Effector CD8-positive, alpha-beta T cell (primary cell): ENCODE measurements at regions not wholly inside any gene's neighbourhood (a gene's known extent, or its start where the extent isn't known, plus 50 kb on each side); places are given as distances from the start of the nearest gene placed in this dataset.

Experiments
- DNase-seq: peaks from one replicate; lab custom pipeline; 2025; lab: John Stamatoyannopoulos, UW

DNA sequence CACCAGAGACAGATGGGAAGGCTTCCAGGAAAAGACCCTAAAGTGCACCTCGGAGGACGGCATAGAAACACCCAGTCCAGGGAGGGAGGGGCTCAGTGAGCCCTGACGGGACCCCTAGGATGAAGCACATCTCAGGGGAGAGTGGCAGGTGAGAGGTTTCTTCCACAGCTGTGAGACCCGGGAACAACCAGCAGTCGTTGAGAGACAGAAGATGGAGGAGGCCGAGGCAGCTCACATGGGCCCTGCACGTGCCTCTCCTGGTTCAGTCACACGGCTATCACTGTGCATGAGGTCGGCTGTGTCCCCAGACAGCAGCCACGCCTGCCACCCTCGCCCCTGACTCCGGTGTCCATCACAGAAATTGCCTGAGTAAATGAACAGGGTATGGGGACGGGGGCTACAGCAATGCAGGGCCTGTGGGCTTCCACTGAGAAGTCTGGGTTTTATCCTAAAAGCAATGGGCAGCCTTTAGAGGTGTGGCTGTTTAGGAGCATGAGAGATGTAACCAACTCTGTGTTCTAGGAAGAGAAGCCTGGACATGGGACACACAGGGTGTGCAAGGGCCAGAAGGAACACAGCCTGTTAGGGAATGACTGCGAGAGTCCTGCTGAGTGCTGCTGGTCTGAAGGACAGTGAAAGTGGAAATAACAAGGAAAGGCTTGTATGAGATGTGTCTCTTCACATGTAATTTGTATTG is 102.0 kb downstream of the TMEM18 start:
- no peak for DNase-seq

DNA sequence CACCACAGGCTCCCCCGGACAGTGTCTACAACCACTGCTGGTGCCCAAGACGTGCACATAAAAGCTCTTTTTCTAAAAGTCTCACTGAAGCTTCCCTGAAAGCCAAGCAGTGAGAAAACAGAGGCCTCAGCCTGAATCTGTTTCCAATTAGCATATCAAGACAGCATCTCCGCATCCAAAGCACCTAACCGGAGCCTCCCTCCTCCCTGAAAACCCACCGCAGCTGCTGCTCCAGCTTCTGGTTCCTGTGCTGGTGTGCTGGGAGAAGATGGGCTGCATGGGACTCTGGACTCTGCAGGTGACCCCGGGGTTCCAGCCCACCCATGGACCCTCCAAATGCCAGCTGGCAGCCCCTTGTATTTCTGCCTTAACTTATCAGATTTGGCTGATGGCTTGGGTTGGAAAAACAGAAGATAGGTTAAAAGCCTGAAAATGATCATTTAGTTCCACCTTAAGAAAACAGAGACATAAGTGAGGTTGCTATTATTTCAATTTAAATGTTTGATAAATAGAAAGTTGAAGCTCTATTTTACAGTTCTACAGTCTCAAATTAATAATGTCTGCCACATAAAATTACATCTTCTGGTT is 103.3 kb downstream of the TMEM18 start:
- DNase-seq, result no peak

DNA sequence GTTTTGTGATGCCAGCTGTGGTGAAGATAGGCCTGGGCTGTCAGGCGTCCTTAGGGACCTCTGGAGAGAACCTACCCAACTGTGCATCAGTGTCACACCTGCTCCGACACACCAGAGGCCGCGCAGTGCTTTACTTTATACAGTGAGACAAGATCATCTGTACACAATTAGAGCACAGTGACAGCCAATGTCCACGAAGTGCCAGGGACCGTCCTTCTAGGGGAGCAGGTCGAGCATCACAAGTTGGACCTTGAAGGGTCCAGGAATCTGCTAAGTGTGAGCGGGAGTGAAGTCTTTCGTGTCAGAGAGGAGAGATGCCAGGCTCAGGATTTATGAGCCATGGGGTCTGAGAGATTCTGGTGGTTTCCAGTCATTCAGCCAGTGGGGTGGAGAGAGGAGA is 104.2 kb downstream of the TMEM18 start:
- DNase-seq, result no peak

DNA sequence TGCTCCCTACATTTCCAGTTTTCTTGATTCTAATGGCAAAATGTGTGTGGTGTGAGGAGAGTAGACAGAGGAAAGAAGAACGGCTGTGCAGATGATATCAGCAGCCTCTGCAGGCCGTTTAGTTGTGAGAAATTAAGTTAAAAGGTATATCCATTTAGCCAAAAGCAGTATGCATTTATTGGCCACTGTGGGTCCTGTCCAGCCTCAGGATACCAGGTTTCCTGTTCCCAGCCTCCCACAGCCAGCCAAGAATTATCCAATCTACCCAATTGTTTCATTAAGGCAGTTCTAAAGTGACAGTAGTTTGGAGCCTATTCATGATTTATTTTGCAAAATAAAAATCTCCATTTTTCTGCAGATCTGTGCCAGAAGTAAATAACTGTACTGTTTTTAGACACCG is 107.5 kb downstream of the TMEM18 start:
- no peak for DNase-seq

DNA sequence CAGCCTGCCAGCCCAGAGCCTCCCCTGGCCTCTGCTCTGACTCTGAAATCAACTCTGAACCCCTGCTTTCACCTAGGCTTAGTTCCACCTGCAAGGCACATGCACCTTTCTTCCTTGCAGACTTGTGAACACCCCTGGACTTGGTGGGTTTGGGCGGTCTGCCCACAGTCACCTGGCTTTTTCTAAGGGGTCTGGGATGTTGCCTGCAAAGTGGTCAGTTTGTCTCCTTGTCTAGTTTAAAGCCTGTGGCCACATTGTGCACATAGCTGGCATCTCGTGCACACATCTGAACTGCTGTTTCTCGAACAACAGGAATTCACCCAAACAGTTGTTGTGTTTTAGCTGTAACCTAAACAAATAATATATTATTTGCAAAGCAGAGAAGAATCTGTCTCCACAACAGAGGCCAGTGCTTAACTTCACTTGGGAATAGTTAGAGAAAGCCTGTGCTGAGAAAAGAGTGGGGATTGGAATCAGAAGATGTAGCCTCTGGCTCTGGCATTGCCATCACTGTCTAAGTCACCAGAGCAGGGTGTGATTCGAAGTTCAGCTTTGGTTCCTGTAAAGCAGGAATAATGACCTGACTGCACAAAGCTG is 108.5 kb downstream of the TMEM18 start:
- no peak for DNase-seq

DNA sequence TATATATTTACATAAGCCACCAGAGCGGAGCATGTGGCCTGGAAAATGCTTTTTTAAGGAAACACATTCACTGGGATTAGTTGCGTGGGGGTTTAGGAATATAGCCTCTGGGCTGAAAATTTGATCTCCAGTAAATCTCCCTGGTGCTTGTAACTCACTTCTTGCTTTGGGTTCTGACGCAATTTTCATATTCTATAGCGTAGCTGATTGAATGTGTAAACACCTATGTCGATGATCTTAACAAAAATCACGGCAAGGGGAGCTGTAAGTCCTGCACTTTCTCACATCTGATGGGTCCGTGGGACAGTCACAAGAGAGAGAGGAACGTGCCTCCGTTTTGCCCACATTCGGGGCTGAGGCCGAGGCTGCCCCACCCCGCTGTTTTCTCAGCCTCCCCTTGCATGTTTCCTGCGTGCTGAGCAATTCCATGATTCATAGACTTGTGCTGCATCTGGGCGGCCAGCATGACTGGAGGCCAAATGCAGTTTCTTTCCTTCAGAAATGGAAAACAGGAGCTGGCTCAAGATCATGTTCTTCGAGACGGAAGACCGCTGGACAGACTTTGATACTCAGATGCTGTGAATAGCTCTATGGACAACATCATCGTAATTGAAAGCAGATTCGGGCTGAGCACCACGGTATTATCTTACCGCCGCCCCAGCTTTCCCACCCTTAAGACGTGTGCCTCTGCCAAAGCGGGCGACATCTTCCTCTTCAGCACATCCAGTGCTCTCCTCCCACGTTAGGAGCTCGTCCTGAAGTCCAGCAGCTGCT is 109.2 kb downstream of the TMEM18 start:
- DNase-seq, result no peak

DNA sequence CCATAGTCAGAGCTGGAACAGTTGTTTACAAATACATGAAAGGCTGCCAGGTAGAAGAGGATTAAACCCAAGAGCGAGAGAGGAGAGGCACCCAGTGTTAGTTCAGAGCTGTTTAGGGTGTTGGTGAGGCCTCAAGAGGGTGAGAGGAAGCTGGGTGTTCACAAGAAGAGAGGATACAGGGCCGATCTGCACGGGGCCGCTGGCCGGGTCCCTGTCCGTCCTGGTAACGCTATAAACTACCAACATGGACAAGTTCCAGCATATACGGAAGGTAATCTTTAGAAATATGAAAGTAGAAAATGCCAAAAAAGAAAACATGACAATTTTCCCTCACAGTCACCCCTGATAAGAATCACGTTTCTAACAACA is 109.7 kb downstream of the TMEM18 start:
- DNase-seq, result no peak

- DNase-seq, result no peak
These were observed 110.6 kb downstream of the TMEM18 start for GRCh38 chr2:566379-567313.

DNA sequence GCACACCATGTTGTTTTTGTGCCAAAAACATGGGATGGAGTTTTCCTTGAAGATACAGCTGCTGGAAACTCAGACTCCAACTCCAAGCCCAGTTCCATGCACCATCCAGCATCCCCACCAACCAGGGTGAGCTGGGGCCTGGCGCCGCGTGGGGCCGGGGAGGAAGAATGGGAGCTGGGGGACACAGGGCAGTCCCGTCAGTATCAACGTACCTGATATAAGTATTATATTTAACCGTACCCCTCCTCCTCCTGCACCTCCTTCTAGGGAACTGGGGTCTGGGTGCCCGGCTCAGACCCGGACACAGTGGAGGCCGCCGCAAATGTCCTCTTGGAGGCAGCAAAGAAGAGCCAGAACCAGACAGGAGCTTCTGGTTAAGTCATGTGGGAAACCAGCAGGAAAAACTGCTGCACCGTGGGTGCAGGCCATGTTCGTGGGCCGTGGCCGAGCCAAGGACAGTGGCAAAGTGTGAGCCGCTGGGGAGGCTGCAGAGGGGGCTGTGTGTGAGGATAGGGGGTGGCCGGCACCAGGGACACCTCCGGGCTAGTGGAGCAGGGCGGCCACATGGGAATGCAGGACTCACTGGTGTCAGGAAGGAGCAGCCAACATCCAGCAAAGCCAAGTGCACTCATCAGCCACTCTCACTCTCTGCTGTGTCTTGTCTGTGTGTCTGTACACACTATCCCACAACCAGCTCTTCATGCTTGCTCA is 112.6 kb downstream of the TMEM18 start:
- DNase-seq, result no peak

- no peak for DNase-seq
These were observed 113.7 kb downstream of the TMEM18 start for GRCh38 chr2:563512-563911.

GRCh38 chr2:562391-563364 is 114.5 kb downstream of the TMEM18 start:
- no peak for DNase-seq

GRCh38 chr2:558879-559278 is 118.3 kb downstream of the TMEM18 start:
- no peak for DNase-seq

- no peak for DNase-seq
These were observed 118.9 kb downstream of the TMEM18 start for GRCh38 chr2:558302-558642.

DNA sequence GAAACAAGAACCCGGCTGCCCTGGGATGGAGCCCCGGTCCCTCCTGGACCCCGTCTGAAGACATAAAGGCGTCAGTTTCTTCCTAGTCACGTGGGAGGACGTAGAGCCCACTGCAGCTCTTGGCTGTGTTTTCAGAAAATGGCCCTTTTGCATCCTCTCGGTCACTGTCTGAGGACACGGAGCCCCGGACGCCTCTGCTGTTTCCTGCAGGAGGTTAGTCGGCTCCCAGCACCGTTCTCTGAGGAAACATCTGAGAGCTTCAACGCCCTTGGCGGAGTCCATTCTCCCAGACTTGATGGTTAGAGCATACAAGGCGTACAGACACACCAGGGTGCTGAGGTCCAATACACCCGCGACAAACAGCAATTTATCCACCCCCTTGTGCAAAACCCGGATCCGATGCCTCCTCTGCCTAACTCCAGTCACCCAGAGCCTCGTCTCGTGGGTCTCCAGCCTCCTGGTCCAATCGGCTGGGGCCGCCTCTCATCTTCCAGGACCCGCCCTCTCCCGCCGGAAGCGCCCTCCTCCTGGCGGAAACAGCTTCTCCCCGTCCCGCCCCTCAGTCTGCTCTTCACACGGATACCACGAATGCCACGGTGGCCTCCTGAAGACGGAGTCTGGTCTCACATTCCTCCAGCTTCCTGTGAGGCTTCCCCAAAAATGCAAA is 119.4 kb downstream of the TMEM18 start:
- no peak for DNase-seq

DNA sequence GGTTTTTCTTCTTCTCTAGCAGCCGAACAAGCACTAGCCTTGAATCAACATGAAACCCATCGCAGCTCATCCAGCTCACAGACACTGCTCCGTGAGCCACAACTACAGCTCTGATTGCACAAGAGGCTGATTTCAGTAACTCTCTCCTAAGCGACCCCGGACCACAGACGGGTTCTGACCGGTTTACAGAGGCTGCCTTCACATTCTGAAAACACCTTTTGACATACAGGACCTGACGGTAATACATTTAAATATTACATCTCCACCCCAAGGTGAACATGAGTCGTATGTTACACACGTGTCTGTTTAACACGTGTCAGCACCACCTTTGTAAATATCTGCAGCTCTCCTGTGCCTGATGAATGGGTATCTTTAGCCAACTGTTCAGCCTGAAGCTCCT is 120.7 kb downstream of the TMEM18 start:
- DNase-seq, result no peak

- DNase-seq, result no peak
These were observed 121.9 kb downstream of the TMEM18 start for GRCh38 chr2:555164-555922.

- DNase-seq, result no peak
These were observed 122.8 kb downstream of the TMEM18 start for GRCh38 chr2:554444-554843.

DNA sequence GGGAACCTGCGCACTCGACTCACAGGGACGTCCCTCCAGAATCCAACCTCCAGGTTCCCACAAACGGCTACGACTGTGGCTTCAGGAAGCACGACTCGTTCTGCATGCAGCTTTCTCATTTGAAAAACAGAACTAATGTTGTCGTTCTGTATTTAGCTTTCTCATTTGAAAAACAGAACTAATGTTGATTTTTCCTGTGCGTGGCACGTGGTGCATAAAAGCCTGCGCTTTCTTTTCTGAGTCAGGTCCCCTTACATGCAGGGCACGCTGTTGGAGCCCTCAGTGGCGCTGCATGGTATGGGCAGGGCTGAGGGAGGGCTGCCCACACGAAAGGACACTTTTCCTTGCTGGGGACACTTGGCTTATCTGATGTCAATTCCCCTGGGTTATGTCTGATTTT is 124.3 kb downstream of the TMEM18 start:
- no peak for DNase-seq

DNA sequence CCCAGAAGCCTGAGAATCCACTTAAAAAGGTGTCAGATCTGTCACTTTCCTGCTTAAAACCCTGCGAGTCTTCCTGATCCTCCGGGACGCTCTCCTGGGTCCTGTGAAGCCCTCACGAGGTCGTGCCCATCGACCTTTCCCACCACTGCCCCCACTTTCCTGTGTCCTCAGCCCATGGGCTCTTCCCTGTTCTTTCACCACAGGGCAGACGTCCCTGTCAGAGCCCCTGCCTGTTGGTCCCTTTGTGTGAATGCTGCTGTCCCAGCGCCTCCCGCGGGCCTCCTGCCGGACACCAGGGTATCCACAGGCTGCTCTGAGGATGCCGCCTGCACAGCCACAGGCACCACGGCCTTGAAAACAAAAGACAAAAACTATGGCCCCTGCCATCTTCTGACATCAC is 125.6 kb downstream of the TMEM18 start:
- no peak for DNase-seq
